Osteoblast (primary cell): ENCODE measurements at regions not wholly inside any gene's neighbourhood (a gene's known extent, or its start where the extent isn't known, plus 50 kb on each side); places are given as distances from the start of the nearest gene placed in this dataset.

Experiments used
- DNase-seq: peaks from one replicate; pipeline ENCODE4 v3.0.0; 2011; ENCODE audit warnings: low spot score, mixed read lengths; ENCODE audit not compliant: insufficient read length; ENCODE audit errors: missing footprints
- H2AFZ ChIP-seq: 2 replicates; pipeline ENCODE4 v1.6.0; 2011; ENCODE audit warnings: mild to moderate bottlenecking, low read length
- H3K27ac ChIP-seq: 2 replicates; pipeline ENCODE4 v1.5.1; 2011; ENCODE audit warnings: mild to moderate bottlenecking, low read depth, low read length, moderate library complexity
- H3K27me3 ChIP-seq: 2 replicates; pipeline ENCODE4 v1.6.0; 2012; ENCODE audit warnings: mild to moderate bottlenecking, control low read depth, inconsistent platforms, low read length, moderate library complexity; ENCODE audit not compliant: insufficient read depth
- H3K36me3 ChIP-seq: 2 replicates; pipeline ENCODE4 v1.5.1; 2011; ENCODE audit warnings: mild to moderate bottlenecking, low read length, control low read depth, moderate library complexity; ENCODE audit not compliant: insufficient read depth
- H3K4me1 ChIP-seq: 2 replicates; pipeline ENCODE4 v1.5.1; 2011; ENCODE audit warnings: mild to moderate bottlenecking, low read length, control low read depth, moderate library complexity; ENCODE audit not compliant: insufficient read depth
- H3K4me2 ChIP-seq: 2 replicates; pipeline ENCODE4 v1.6.0; 2011; ENCODE audit warnings: mild to moderate bottlenecking, low read length; ENCODE audit not compliant: insufficient read depth
- H3K4me3 ChIP-seq: fragments of 200-600 bp; sonication (generic); 3 replicates; pipeline ENCODE4 v1.5.1; 2012; ENCODE audit warnings: mild to moderate bottlenecking, low read length, inconsistent platforms; ENCODE audit not compliant: insufficient read depth
- H3K79me2 ChIP-seq: 2 replicates; pipeline ENCODE4 v1.6.0; 2012; ENCODE audit warnings: mild to moderate bottlenecking, low read length, control low read depth, inconsistent platforms; ENCODE audit not compliant: insufficient read depth
- H3K9me3 ChIP-seq: 2 replicates; pipeline ENCODE4 v1.5.1; 2011; ENCODE audit warnings: low read depth, low read length, control low read depth
- H4K20me1 ChIP-seq: 2 replicates; pipeline ENCODE4 v1.6.0; 2012; ENCODE audit warnings: mild to moderate bottlenecking, low read length, control low read depth; ENCODE audit not compliant: insufficient read depth
- TF ChIP-seq, protein P1 (sequence below): IDR thresholded peaks from 2 replicates; pipeline ENCODE4 v1.5.1; 2011; ENCODE audit warnings: mild to moderate bottlenecking, low read depth, low read length, moderate library complexity; ENCODE audit errors: extremely low read depth

DNA sequence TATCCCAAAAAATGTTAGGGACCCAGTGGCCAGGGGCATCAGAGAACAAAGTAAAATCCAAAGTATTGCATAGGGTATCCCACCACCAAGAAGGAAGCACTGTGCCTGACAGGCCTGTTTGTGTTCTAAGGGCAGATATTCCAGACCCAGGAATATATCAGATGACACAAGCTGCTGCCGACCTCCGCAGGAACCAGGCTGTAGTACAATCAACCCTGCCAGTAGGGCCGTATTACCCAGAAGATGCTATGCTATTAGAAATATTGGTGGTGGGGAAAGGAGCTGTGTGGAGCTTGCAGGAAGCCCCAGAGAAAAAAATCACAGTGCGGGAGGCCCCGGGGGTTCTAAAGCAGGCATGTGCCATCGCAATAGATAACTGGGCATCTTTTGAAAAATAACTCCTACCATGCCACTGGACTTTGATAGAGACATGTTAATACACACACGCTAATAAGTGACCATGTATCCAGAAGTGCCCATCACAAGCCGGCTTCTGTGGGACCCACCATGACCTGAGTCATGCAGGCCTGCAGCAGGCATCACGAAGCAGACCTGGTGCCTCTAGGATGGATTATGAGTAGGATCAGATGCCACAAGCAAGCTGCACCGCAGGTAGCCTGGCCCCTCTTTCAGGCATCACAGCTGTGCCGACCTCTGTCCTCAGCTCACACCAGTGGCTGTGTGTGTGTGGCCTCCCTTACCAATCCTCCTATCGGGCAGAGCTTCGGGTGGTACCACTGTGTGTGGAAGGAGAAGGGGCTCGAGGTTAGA lies 242.7 kb downstream of the BCL11B start:
- no peaks in the 10 kb centered on the region for H3K27me3 ChIP-seq
- H3K4me2 ChIP-seq, result no peak overlapping the region
- no peaks in the 10 kb centered on the region for H3K79me2 ChIP-seq
- DNase-seq, result no peak
- H3K4me3 ChIP-seq, result no peak overlapping the region
- no peaks in the 10 kb centered on the region for H3K36me3 ChIP-seq
- no peaks in the 10 kb centered on the region for H4K20me1 ChIP-seq
- TF ChIP-seq, protein P1, sequence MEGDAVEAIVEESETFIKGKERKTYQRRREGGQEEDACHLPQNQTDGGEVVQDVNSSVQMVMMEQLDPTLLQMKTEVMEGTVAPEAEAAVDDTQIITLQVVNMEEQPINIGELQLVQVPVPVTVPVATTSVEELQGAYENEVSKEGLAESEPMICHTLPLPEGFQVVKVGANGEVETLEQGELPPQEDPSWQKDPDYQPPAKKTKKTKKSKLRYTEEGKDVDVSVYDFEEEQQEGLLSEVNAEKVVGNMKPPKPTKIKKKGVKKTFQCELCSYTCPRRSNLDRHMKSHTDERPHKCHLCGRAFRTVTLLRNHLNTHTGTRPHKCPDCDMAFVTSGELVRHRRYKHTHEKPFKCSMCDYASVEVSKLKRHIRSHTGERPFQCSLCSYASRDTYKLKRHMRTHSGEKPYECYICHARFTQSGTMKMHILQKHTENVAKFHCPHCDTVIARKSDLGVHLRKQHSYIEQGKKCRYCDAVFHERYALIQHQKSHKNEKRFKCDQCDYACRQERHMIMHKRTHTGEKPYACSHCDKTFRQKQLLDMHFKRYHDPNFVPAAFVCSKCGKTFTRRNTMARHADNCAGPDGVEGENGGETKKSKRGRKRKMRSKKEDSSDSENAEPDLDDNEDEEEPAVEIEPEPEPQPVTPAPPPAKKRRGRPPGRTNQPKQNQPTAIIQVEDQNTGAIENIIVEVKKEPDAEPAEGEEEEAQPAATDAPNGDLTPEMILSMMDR, result no peak
- H3K4me1 ChIP-seq, result no peaks in the 10 kb centered on the region
- no peak overlapping the region for H2AFZ ChIP-seq
- H3K27ac ChIP-seq, result no peak overlapping the region
- no peaks in the 10 kb centered on the region for H3K9me3 ChIP-seq

DNA sequence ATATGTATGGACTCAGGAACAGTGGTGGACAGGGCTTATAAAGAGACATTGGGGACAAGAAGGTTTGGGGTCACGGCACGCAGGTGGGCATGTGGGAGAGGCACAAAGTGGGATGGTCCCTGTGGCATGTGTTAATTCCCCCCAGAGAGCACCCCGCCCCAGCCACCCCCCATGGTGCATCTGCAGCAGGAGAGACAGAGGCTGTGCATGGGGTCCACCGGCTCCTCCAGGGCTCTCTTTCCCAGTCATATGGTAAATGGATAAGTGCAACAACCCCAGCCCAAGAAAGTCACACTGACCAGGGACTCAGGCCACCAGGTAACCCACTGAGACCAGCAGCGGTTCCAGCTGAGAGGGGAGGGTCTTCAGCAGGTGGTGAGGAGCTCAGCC lies 242.1 kb downstream of the BCL11B start:
- Histone ChIP-seq H3K27me3 (no peaks in the 10 kb centered on the region), H3K27ac (no peak overlapping the region), H2AFZ (no peak overlapping the region), H3K4me1 (no peaks in the 10 kb centered on the region), H4K20me1 (no peaks in the 10 kb centered on the region), H3K79me2 (no peaks in the 10 kb centered on the region), H3K4me2 (no peak overlapping the region), H3K4me3 (no peak overlapping the region), H3K9me3 (no peaks in the 10 kb centered on the region), H3K36me3 (no peaks in the 10 kb centered on the region)
- DNase-seq, result no peak
- TF ChIP-seq, protein P1, result no peak

DNA sequence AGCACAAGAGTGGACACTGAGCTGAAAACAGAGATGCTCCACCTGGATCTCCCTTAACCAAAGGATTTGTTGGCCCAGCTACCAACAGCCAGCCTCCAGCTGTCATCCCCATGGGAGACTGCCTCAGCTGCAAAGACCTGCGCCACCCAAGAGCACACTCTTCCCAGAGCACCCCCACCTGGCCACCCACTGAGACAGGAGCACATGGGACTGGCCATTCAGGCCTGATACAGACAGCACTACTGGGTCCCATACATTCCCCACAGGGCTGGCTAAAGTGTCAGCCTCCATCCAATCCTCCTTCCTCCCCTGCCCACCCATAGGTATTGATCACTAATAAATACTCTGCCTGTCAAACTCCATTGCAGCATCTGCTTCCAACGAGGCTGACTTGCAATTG lies 241.5 kb downstream of the BCL11B start:
- no peak for DNase-seq
- Histone ChIP-seq H4K20me1 (no peaks in the 10 kb centered on the region), H3K4me3 (no peak overlapping the region), H3K9me3 (no peaks in the 10 kb centered on the region), H3K4me2 (no peak overlapping the region), H3K27ac (no peak overlapping the region), H2AFZ (no peak overlapping the region), H3K27me3 (no peaks in the 10 kb centered on the region), H3K79me2 (no peaks in the 10 kb centered on the region), H3K36me3 (no peaks in the 10 kb centered on the region), H3K4me1 (peaks cover 5% of the 10 kb centered on the region)
- TF ChIP-seq, protein P1, result no peak

DNA sequence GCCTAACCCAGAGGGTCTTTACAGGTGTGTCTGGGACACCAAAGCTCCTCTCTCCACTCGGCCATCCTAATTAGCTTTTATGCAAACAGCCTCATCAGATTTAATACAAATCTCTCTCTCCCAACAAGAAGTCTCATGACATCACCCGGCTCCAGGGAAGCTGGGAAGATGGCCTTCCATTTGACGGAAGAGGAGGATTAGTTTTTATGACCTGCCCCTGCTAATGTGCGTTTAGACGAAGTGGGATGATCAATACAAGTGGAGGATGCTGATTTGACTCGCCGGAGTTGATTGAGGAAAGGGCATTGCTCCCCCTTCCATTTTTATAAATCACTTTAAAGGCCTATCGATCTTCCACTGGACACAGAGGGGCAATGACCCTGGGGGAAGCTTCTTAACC lies 239.2 kb downstream of the BCL11B start:
- Histone ChIP-seq H4K20me1 (no peaks in the 10 kb centered on the region), H3K27ac (no peak overlapping the region), H3K9me3 (no peaks in the 10 kb centered on the region), H3K27me3 (no peaks in the 10 kb centered on the region), H3K4me1 (peaks cover 13% of the 10 kb centered on the region), H3K4me3 (no peak overlapping the region), H3K36me3 (no peaks in the 10 kb centered on the region), H3K4me2 (no peak overlapping the region), H2AFZ (no peak overlapping the region), H3K79me2 (no peaks in the 10 kb centered on the region)
- TF ChIP-seq, protein P1, result no peak
- no peak for DNase-seq
